Endothelial cell of umbilical vein (primary cell): ENCODE measurements at regions not wholly inside any gene's neighbourhood (a gene's known extent, or its start where the extent isn't known, plus 50 kb on each side); places are given as distances from the start of the nearest gene placed in this dataset.

Source experiments
- BruUV-seq: library from RNA; stranded (reverse); fragments of 400-500 nt; replicated peaks from 2 replicates; lab custom pipeline; 2021; lab: Mats Ljungman, UMichigan
- CTCF ChIA-PET: fragments of 300-600, 350-600 bp; sonication (Branson Sonifier 250); formaldehyde crosslinking; loops from one replicate; lab custom pipeline; 2021; ENCODE audit warnings: antibody characterized with exemption, inconsistent platforms; lab: Charles Lee
- POLR2A ChIA-PET: fragments of 300-600, 350-600 bp; sonication (Branson Sonifier 250); formaldehyde crosslinking; loops from one replicate; lab custom pipeline; 2021; ENCODE audit warnings: antibody characterized with exemption, inconsistent platforms; lab: Charles Lee
- DNase-seq: peaks from one replicate; pipeline ENCODE4 v3.0.0-alpha.2; 2011; ENCODE audit warnings: low read depth, low spot score
- FAIRE-seq: peaks from 2 replicates; lab custom pipeline; 2011; peaks lifted over from hg19 to GRCh38; lab: Jason Lieb, UNC
- H2AFZ ChIP-seq: 2 replicates; pipeline ENCODE4 v1.6.0; 2012; ENCODE audit warnings: low read depth, low read length, control low read depth, inconsistent platforms
- H3K27ac ChIP-seq: 2 replicates; pipeline ENCODE4 v1.5.1; 2011; ENCODE audit warnings: low read depth, mild to moderate bottlenecking, control low read depth, low read length, moderate library complexity; ENCODE audit not compliant: insufficient read depth
- H3K27me3 ChIP-seq, 2 experiments: 2 replicates each; pipeline versions ENCODE4 v1.6.0 to v1.6.1; 2011; ENCODE audit warnings: low read length in 2 of 2, mixed read lengths in 1 of 2; ENCODE audit not compliant: control insufficient read depth in 2 of 2, insufficient read depth in 2 of 2
- H3K36me3 ChIP-seq, 2 experiments: 2 replicates in 1 of 2; 3 replicates in 1 of 2; pipeline ENCODE4 v1.5.1; 2011; ENCODE audit warnings: low read length in 2 of 2, mild to moderate bottlenecking in 1 of 2, moderate library complexity in 1 of 2; ENCODE audit not compliant: control insufficient read depth in 2 of 2, insufficient read depth in 2 of 2; ENCODE audit errors: extremely low read depth in 1 of 2
- H3K4me1 ChIP-seq: 3 replicates; pipeline ENCODE4 v1.5.1; 2011; ENCODE audit warnings: mild to moderate bottlenecking, low read length; ENCODE audit not compliant: control insufficient read depth, insufficient read depth; ENCODE audit errors: extremely low read depth
- H3K4me2 ChIP-seq: 2 replicates; pipeline ENCODE4 v1.6.1; 2011; ENCODE audit warnings: low read length, control low read depth, mixed read lengths; ENCODE audit not compliant: insufficient read depth
- H3K4me3 ChIP-seq, 3 experiments: fragments of 200-600 bp in 1 of 3; sonication (generic), shearing (Covaris generic) in 1 of 3; replicated peaks in 1 of 3; 2 replicates each; pipeline ENCODE4 v1.5.1; 2011 to 2016; ENCODE audit warnings: control low read depth in 3 of 3, low read length in 3 of 3, mild to moderate bottlenecking in 2 of 3, inconsistent platforms in 1 of 3, low read depth in 1 of 3, moderate library complexity in 1 of 3; ENCODE audit not compliant: insufficient read depth in 1 of 3
- H3K79me2 ChIP-seq: 2 replicates; pipeline ENCODE4 v1.6.0; 2012; ENCODE audit warnings: low read length, inconsistent platforms; ENCODE audit not compliant: control insufficient read depth, insufficient read depth
- H3K9ac ChIP-seq: replicated peaks from 2 replicates; pipeline ENCODE3; 2011; ENCODE audit warnings: low read length, control low read depth; ENCODE audit not compliant: insufficient read depth; ENCODE audit errors: extremely low read depth
- H3K9me1 ChIP-seq: replicated peaks from 3 replicates; pipeline ENCODE4 v1.6.0; 2011; ENCODE audit warnings: mild to moderate bottlenecking, low read length; ENCODE audit not compliant: control insufficient read depth, insufficient read depth; ENCODE audit errors: extremely low read depth
- H3K9me3 ChIP-seq: replicated peaks from 2 replicates; pipeline ENCODE4 v1.5.1; 2012; ENCODE audit warnings: low read length, inconsistent platforms; ENCODE audit not compliant: control insufficient read depth, insufficient read depth
- H4K20me1 ChIP-seq: replicated peaks from 2 replicates; pipeline ENCODE3; 2011; ENCODE audit warnings: mild to moderate bottlenecking, low read length; ENCODE audit not compliant: control insufficient read depth, insufficient read depth; ENCODE audit errors: extremely low read depth
- EZH2 ChIP-seq: IDR thresholded peaks from 2 replicates; pipeline ENCODE4 v1.6.1; 2012; ENCODE audit warnings: borderline replicate concordance, low read depth, mild to moderate bottlenecking, moderate library complexity, low read length, inconsistent platforms; ENCODE audit not compliant: severe bottlenecking
- FOS ChIP-seq: IDR thresholded peaks from 2 replicates; pipeline ENCODE4 v1.6.1; 2011; ENCODE audit warnings: mild to moderate bottlenecking, low read length, moderate library complexity, borderline replicate concordance; ENCODE audit not compliant: insufficient read depth
- GATA2 ChIP-seq: IDR thresholded peaks from 2 replicates; pipeline ENCODE4 v1.7.0; 2011; ENCODE audit warnings: low read depth, mild to moderate bottlenecking, moderate library complexity, mixed read lengths, low read length; ENCODE audit not compliant: insufficient read length, insufficient read depth
- JUN ChIP-seq: IDR thresholded peaks from 2 replicates; pipeline ENCODE4 v1.6.1; 2011; ENCODE audit warnings: borderline replicate concordance, low read depth; ENCODE audit not compliant: insufficient read length, insufficient read depth
- MYC ChIP-seq: IDR thresholded peaks from one replicate; pipeline ENCODE4 v1.6.1; 2011; ENCODE audit warnings: mild to moderate bottlenecking, low read depth, low read length
- POLR2A ChIP-seq: IDR thresholded peaks from 2 replicates; pipeline ENCODE4 v1.6.1; 2012; ENCODE audit warnings: low read depth, mild to moderate bottlenecking, control low read depth, low read length
- POLR2AphosphoS5 ChIP-seq: IDR thresholded peaks from 2 replicates; pipeline ENCODE4 v1.6.1; 2012; ENCODE audit warnings: low read depth, mild to moderate bottlenecking, control low read depth, low read length, moderate library complexity; ENCODE audit not compliant: insufficient read depth
- dilution Hi-C: fragments of 300-500 bp; cut with MboI; formaldehyde crosslinking; loops from one replicate; pipeline ENCODE4 v1.15.0; 2019; ENCODE audit warnings: low sequenced_read_pairs; ENCODE audit not compliant: extremely low pct_ligation_motif_present
- intact Hi-C: fragments of 100-400 bp; cut with micrococcal nuclease; formaldehyde crosslinking; loops from one replicate; pipeline ENCODE4 v1.10.0; 2022
- TF ChIP-seq, protein P1 (sequence below): IDR thresholded peaks from 2 replicates; pipeline ENCODE4 v1.6.1; 2011; ENCODE audit not compliant: insufficient read depth, insufficient read length
- TF ChIP-seq, protein P2 (sequence below), 2 donors: IDR thresholded peaks; 1 replicate in 1 of 2; 2 replicates in 1 of 2; pipeline ENCODE4 v1.5.1; 2011; ENCODE audit warnings: low read length in 2 of 2, mild to moderate bottlenecking in 2 of 2, moderate library complexity in 2 of 2, control low read depth in 1 of 2, inconsistent platforms in 1 of 2, low read depth in 1 of 2; ENCODE audit not compliant: insufficient read depth in 1 of 2; ENCODE audit errors: extremely low read depth in 1 of 2

GRCh38 chr7:50943482-50943881, 160.8 kb upstream of the GRB10 start:
- TF ChIP-seq EZH2 (no peak), JUN (no peak), POLR2A (no peak), GATA2 (no peak), FOS (no peak), MYC (no peak), POLR2AphosphoS5 (no peak)
- TF ChIP-seq, protein P1, sequence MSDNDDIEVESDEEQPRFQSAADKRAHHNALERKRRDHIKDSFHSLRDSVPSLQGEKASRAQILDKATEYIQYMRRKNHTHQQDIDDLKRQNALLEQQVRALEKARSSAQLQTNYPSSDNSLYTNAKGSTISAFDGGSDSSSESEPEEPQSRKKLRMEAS = no peak
- TF ChIP-seq, protein P2, sequence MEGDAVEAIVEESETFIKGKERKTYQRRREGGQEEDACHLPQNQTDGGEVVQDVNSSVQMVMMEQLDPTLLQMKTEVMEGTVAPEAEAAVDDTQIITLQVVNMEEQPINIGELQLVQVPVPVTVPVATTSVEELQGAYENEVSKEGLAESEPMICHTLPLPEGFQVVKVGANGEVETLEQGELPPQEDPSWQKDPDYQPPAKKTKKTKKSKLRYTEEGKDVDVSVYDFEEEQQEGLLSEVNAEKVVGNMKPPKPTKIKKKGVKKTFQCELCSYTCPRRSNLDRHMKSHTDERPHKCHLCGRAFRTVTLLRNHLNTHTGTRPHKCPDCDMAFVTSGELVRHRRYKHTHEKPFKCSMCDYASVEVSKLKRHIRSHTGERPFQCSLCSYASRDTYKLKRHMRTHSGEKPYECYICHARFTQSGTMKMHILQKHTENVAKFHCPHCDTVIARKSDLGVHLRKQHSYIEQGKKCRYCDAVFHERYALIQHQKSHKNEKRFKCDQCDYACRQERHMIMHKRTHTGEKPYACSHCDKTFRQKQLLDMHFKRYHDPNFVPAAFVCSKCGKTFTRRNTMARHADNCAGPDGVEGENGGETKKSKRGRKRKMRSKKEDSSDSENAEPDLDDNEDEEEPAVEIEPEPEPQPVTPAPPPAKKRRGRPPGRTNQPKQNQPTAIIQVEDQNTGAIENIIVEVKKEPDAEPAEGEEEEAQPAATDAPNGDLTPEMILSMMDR (IDR thresholded peaks at IDR 0.05; ENCODE audit: extremely low read depth in 1 of 2, insufficient read depth in 1 of 2, low read depth in 1 of 2, low read length in 2 of 2) = no peak
- H2AFZ ChIP-seq = no peak overlapping the region
- H3K9me3 ChIP-seq = no peaks in the 10 kb centered on the region
- H3K9me1 ChIP-seq = no peaks in the 10 kb centered on the region
- H3K36me3 ChIP-seq = no peaks in the 10 kb centered on the region
- CTCF ChIA-PET = interaction anchor here (0.5 to 1.8 kb wide), 3 partner anchors 9 to 14 kb away, joined by 3 to 9 read pairs (median 3); no protein-coding TSS in a partner anchor
- no peaks in the 10 kb centered on the region for H3K79me2 ChIP-seq
- H3K27ac ChIP-seq = no peak overlapping the region
- intact Hi-C loops = no loop called here
- FAIRE-seq (no peak), DNase-seq (no peak)
- POLR2A ChIA-PET = no interaction called here
- no peak overlapping the region for H3K4me2 ChIP-seq
- dilution Hi-C loops = no loop called here
- no peak overlapping the region for H3K9ac ChIP-seq
- no peak overlapping the region for H3K4me3 ChIP-seq
- H3K27me3 ChIP-seq = no peaks in the 10 kb centered on the region
- H3K4me1 ChIP-seq = no peaks in the 10 kb centered on the region
- H4K20me1 ChIP-seq = no peaks in the 10 kb centered on the region
- no TSS peak for BruUV-seq
